ENCODE measurements at regions not wholly inside any gene's neighbourhood (a gene's known extent, or its start where the extent isn't known, plus 50 kb on each side); places are given as distances from the start of the nearest gene placed in this dataset.

- no peak overlapping the region for H2BK120ac ChIP-seq (ENCODE audit: low read depth, low read length)
- POLR2A ChIA-PET (ENCODE audit: unreplicated experiment) = no interaction called here
- BruUV-seq (replicated peaks) = no TSS peak
- no peak overlapping the region for H2BK15ac ChIP-seq (ENCODE audit: low read depth, low read length)
- peaks cover 20% of the 10 kb centered on the region for H3K9me3 ChIP-seq (ENCODE audit: control insufficient read depth, insufficient read depth, low read length)
- ATAC-seq (ENCODE audit: low read depth) = no peak
- H3K27ac ChIP-seq (ENCODE audit: insufficient read depth, low read length) = no peak overlapping the region
- dilution Hi-C loops (cut with HindIII; ENCODE audit: low sequenced_read_pairs, unreplicated experiment) (no loop called here), intact Hi-C loops (cut with micrococcal nuclease) (no loop called here), in situ Hi-C loops (cut with MboI; ENCODE audit: low sequenced_read_pairs) (no loop called here)
- H2AFZ ChIP-seq (replicated peaks; ENCODE audit: low read length, poor library complexity) = no peak overlapping the region
- H3K36me3 ChIP-seq (ENCODE audit: control insufficient read depth, insufficient read depth, low read length) = no peaks in the 10 kb centered on the region
- no peak overlapping the region for H3K56ac ChIP-seq (ENCODE audit: extremely low read depth, insufficient read depth, low read length)
- WGBS, 2 experiments (ENCODE audit: extremely low coverage in 2 of 2, insufficient read length in 1 of 2) = no CpG with 5 or more reads among the region's 1 CpG
- no peak overlapping the region for H3K23ac ChIP-seq (ENCODE audit: low read depth, low read length)
- no peaks in the 10 kb centered on the region for H4K20me1 ChIP-seq (ENCODE audit: insufficient read depth, low read length)
- DNase-seq = no peak
- H3K14ac ChIP-seq (replicated peaks; ENCODE audit: low read depth, low read length) = no peak overlapping the region
- H3K4me2 ChIP-seq (ENCODE audit: low read depth, low read length) = no peak overlapping the region
- no peak overlapping the region for H2AK5ac ChIP-seq (ENCODE audit: low read depth, low read length)
- no peak overlapping the region for H2BK20ac ChIP-seq (ENCODE audit: low read depth, low read length)
- H3K9me1 ChIP-seq (ENCODE audit: insufficient read depth, low read length) = no peaks in the 10 kb centered on the region
- H3K79me1 ChIP-seq (ENCODE audit: low read depth in 1 of 2, low read length in 2 of 2) = no peaks in the 10 kb centered on the region
- no peak overlapping the region for H4K91ac ChIP-seq (ENCODE audit: insufficient read depth, low read depth, low read length)
- no peak overlapping the region for H2AK9ac ChIP-seq (replicated peaks; ENCODE audit: low read depth, low read length, poor library complexity)
- no peak overlapping the region for H2BK5ac ChIP-seq (ENCODE audit: low read depth, low read length, poor library complexity, severe bottlenecking)
- no peak overlapping the region for H3K9ac ChIP-seq (ENCODE audit: low read depth, low read length)
- H4K8ac ChIP-seq (ENCODE audit: low read depth in 2 of 2, low read length in 2 of 2) = no peak overlapping the region
- H3K27me3 ChIP-seq (ENCODE audit: control insufficient read depth, insufficient read depth, low read length) = no peaks in the 10 kb centered on the region
- H3K4me3 ChIP-seq (ENCODE audit: insufficient read depth, low read depth, low read length) = no peak overlapping the region
- H4K5ac ChIP-seq (ENCODE audit: low read depth, low read length) = no peak overlapping the region
- H3K4me1 ChIP-seq (ENCODE audit: control insufficient read depth, insufficient read depth, low read length) = no peaks in the 10 kb centered on the region
- TF ChIP-seq CHD1 (IDR thresholded peaks at IDR 0.05; ENCODE audit: low read depth, low read length) (no peak), SMC3 (IDR thresholded peaks at IDR 0.05; ENCODE audit: low read depth, low read length) (no peak), MAFK (IDR thresholded peaks at IDR 0.05; ENCODE audit: low read depth, low read length) (no peak), RAD21 (IDR thresholded peaks at IDR 0.05; ENCODE audit: low read length) (no peak), MAZ (IDR thresholded peaks at IDR 0.05; ENCODE audit: borderline replicate concordance, low read depth, low read length) (no peak), USF2 (IDR thresholded peaks at IDR 0.05; ENCODE audit: low read depth, low read length) (no peak), NFE2L2 (IDR thresholded peaks at IDR 0.05; ENCODE audit: low read depth, low read length) (no peak), RCOR1 (IDR thresholded peaks at IDR 0.05; ENCODE audit: insufficient replicate concordance, low read length) (no peak), FOS (IDR thresholded peaks at IDR 0.05; ENCODE audit: low read depth, low read length) (no peak)
- no peak overlapping the region for H3K18ac ChIP-seq (ENCODE audit: low read depth, low read length)
- CTCF ChIA-PET = interaction anchor here (0.9 kb wide), 1 partner anchor 9 kb away, joined by 3 read pairs; no protein-coding TSS in a partner anchor
- H3K4ac ChIP-seq (ENCODE audit: low read depth, low read length) = no peak overlapping the region
Observed at GRCh38 chr6:168765752-168766151, 324.8 kb downstream of the SMOC2 start.
